GM23338 (cell line): ENCODE measurements at regions not wholly inside any gene's neighbourhood (a gene's known extent, or its start where the extent isn't known, plus 50 kb on each side); places are given as distances from the start of the nearest gene placed in this dataset.

ENCODE experiments used
- ATAC-seq: fragments of 200-7000 bp; cut with Tn5 transposase; 3 replicates; pipeline ENCODE4 v1.9.1; 2020
- DNase-seq: peaks from one replicate; pipeline ENCODE4 v3.0.0-alpha.2; 2015; ENCODE audit warnings: low spot score
- H2AFZ ChIP-seq: fragments of 200-600 bp; sonication (generic); 2 replicates; pipeline ENCODE4 v1.8.0; 2016; ENCODE audit warnings: antibody characterized with exemption, mild to moderate bottlenecking, moderate library complexity
- H3F3A ChIP-seq: fragments of 200-600 bp; sonication (generic); replicated peaks from 2 replicates; pipeline ENCODE4 v1.8.0; 2017; ENCODE audit warnings: antibody characterized with exemption, mixed run types, low read depth
- H3K27ac ChIP-seq: fragments of 200-600 bp; sonication (generic); 2 replicates; pipeline ENCODE4 v1.6.1; 2016; ENCODE audit warnings: low read depth
- H3K27me3 ChIP-seq: fragments of 200-600 bp; sonication (generic); 2 replicates; pipeline ENCODE4 v1.8.0; 2016; ENCODE audit warnings: mild to moderate bottlenecking, mixed run types, moderate library complexity; ENCODE audit not compliant: insufficient read depth
- H3K36me3 ChIP-seq: fragments of 200-600 bp; sonication (generic); 2 replicates; pipeline ENCODE4 v1.8.0; 2016; ENCODE audit warnings: mild to moderate bottlenecking; ENCODE audit not compliant: insufficient read depth
- H3K4me1 ChIP-seq: fragments of 200-600 bp; sonication (generic); 2 replicates; pipeline ENCODE4 v1.8.0; 2016; ENCODE audit warnings: mild to moderate bottlenecking, moderate library complexity; ENCODE audit not compliant: insufficient read depth
- H3K4me2 ChIP-seq: fragments of 200-600 bp; sonication (generic); 2 replicates; pipeline ENCODE4 v1.7.1; 2017; ENCODE audit warnings: mixed run types
- H3K4me3 ChIP-seq: fragments of 200-600 bp; sonication (generic); 2 replicates; pipeline ENCODE4 v1.6.1; 2016; ENCODE audit warnings: mixed run types
- H3K79me2 ChIP-seq: fragments of 200-600 bp; sonication (generic); replicated peaks from 2 replicates; pipeline ENCODE4 v1.8.0; 2017; ENCODE audit warnings: mild to moderate bottlenecking; ENCODE audit not compliant: insufficient read depth
- H3K9me2 ChIP-seq: fragments of 200-600 bp; sonication (generic); 2 replicates; pipeline ENCODE4 v1.8.0; 2017; ENCODE audit not compliant: insufficient read depth
- H4K20me1 ChIP-seq: fragments of 200-600 bp; sonication (generic); replicated peaks from 2 replicates; pipeline ENCODE4 v1.8.0; 2017; ENCODE audit warnings: mild to moderate bottlenecking; ENCODE audit not compliant: insufficient read depth
- H3K27ac Mint-ChIP-seq: 2 replicates; pipeline ENCODE4 v1.8.0; 2020; ENCODE audit warnings: inconsistent platforms, mild to moderate bottlenecking, moderate library complexity, mixed read lengths
- H3K27me3 Mint-ChIP-seq: 3 replicates; pipeline ENCODE4 v1.8.0; 2022; ENCODE audit warnings: low read depth, mild to moderate bottlenecking, moderate library complexity, mixed read lengths, inconsistent platforms; ENCODE audit not compliant: insufficient read depth, poor library complexity
- H3K36me3 Mint-ChIP-seq: 3 replicates; pipeline ENCODE4 v1.8.0; 2021; ENCODE audit warnings: low read depth, mild to moderate bottlenecking, inconsistent platforms, moderate library complexity, mixed read lengths
- H3K4me1 Mint-ChIP-seq: 3 replicates; pipeline ENCODE4 v1.8.0; 2020; ENCODE audit warnings: mild to moderate bottlenecking, inconsistent platforms, mixed read lengths
- H3K4me3 Mint-ChIP-seq: 3 replicates; pipeline ENCODE4 v1.8.0; 2021; ENCODE audit warnings: moderate library complexity, mild to moderate bottlenecking, inconsistent platforms, mixed read lengths
- H3K9me3 Mint-ChIP-seq: 3 replicates; pipeline ENCODE4 v1.8.0; 2020; ENCODE audit warnings: moderate library complexity, mild to moderate bottlenecking, inconsistent platforms, mixed read lengths
- CREB1 ChIP-seq: fragments of 250-450 bp; sonication (Bioruptor Pico); IDR thresholded peaks from 2 replicates; pipeline ENCODE4 v1.5.0; 2020; ENCODE audit warnings: low read depth, mild to moderate bottlenecking, moderate library complexity
- CTCF ChIP-seq, 2 experiments: fragments of 200-600 bp in 1 of 2; sonication (generic) in 1 of 2; conservative IDR thresholded peaks; 2 replicates each; pipeline versions ENCODE4 v1.5.1 to v1.6.1; 2016 to 2017; ENCODE audit warnings: antibody characterized with exemption in 2 of 2, low read depth in 2 of 2, mild to moderate bottlenecking in 2 of 2, moderate library complexity in 1 of 2
- ETS1 ChIP-seq: IDR thresholded peaks from 2 replicates; pipeline ENCODE4 v1.6.1; 2016; ENCODE audit warnings: antibody characterized with exemption
- EZH2 ChIP-seq: fragments of 200-600 bp; sonication (generic); IDR thresholded peaks from one replicate; pipeline ENCODE4 v1.8.0; 2017; ENCODE audit warnings: antibody characterized with exemption, mild to moderate bottlenecking, low read depth; ENCODE audit not compliant: unreplicated experiment
- EZH2phosphoT487 ChIP-seq: fragments of 200-600 bp; sonication (generic); IDR thresholded peaks from one replicate; pipeline ENCODE4 v1.8.1; 2018; ENCODE audit warnings: antibody characterized with exemption; ENCODE audit not compliant: unreplicated experiment
- JUNB ChIP-seq: IDR thresholded peaks from one replicate; pipeline ENCODE4 v1.6.1; 2016; ENCODE audit warnings: antibody characterized with exemption; ENCODE audit not compliant: unreplicated experiment
- NANOG ChIP-seq: IDR thresholded peaks from 2 replicates; pipeline ENCODE4 v1.6.1; 2016; ENCODE audit warnings: antibody characterized with exemption, borderline replicate concordance
- POLR2AphosphoS5 ChIP-seq: IDR thresholded peaks from 2 replicates; pipeline ENCODE4 v1.6.1; 2016; ENCODE audit warnings: antibody characterized with exemption, low read depth
- REST ChIP-seq: IDR thresholded peaks from one replicate; pipeline ENCODE4 v1.6.1; 2018; ENCODE audit warnings: antibody characterized with exemption; ENCODE audit not compliant: unreplicated experiment
- STAT1 ChIP-seq: IDR thresholded peaks from one replicate; pipeline ENCODE4 v1.6.1; 2016; ENCODE audit warnings: antibody characterized with exemption; ENCODE audit not compliant: unreplicated experiment
- ZNF114 ChIP-seq: fragments of 250-450 bp; sonication (Bioruptor Pico); IDR thresholded peaks from 2 replicates; pipeline ENCODE4 v1.5.0; 2020; ENCODE audit warnings: mild to moderate bottlenecking, moderate library complexity
- ZNF331 ChIP-seq: fragments of 250-450 bp; sonication (Bioruptor Pico); IDR thresholded peaks from 2 replicates; pipeline ENCODE4 v1.5.0; 2020; ENCODE audit warnings: low read depth, mild to moderate bottlenecking, moderate library complexity
- ZNF462 ChIP-seq: fragments of 250-450 bp; sonication (Bioruptor Pico); IDR thresholded peaks from 2 replicates; pipeline ENCODE4 v1.5.0; 2020; ENCODE audit warnings: mild to moderate bottlenecking, moderate library complexity

GRCh38 chr12:43169115-43169681 is 382.8 kb downstream of the ADAMTS20 start:
- Histone ChIP-seq H3K9me2 (no peaks in the 10 kb centered on the region), H3K4me1 (no peaks in the 10 kb centered on the region), H3K79me2 (no peaks in the 10 kb centered on the region), H3K27ac (no peak overlapping the region), H2AFZ (no peak overlapping the region), H3K27me3 (no peaks in the 10 kb centered on the region), H4K20me1 (no peaks in the 10 kb centered on the region), H3K4me2 (no peak overlapping the region), H3K36me3 (no peaks in the 10 kb centered on the region), H3F3A (no peaks in the 10 kb centered on the region), H3K4me3 (no peak overlapping the region)
- TF ChIP-seq POLR2AphosphoS5: no peak
- TF ChIP-seq ZNF462: no peak
- no peak for TF ChIP-seq EZH2phosphoT487
- no peak for TF ChIP-seq ZNF331 (CRISPR knock-in tag)
- TF ChIP-seq JUNB: no peak
- no peak for TF ChIP-seq EZH2
- TF ChIP-seq STAT1: no peak
- no peak for TF ChIP-seq NANOG
- no peak for TF ChIP-seq CTCF (conservative IDR thresholded peaks at IDR 0.05; ENCODE audit: low read depth in 2 of 2)
- no peak for TF ChIP-seq CREB1 (CRISPR knock-in tag)
- no peak for TF ChIP-seq REST
- no peak for TF ChIP-seq ZNF114 (CRISPR knock-in tag)
- TF ChIP-seq ETS1: no peak
- H3K9me3 Mint-ChIP-seq: no peaks in the 10 kb centered on the region
- no peak overlapping the region for H3K4me3 Mint-ChIP-seq
- H3K36me3 Mint-ChIP-seq: no peaks in the 10 kb centered on the region
- ATAC-seq (no peak), DNase-seq (no peak)
- no peaks in the 10 kb centered on the region for H3K27me3 Mint-ChIP-seq
- no peaks in the 10 kb centered on the region for H3K4me1 Mint-ChIP-seq
- H3K27ac Mint-ChIP-seq: no peak overlapping the region
